Peyer's patch (tissue), 4 donors: ENCODE measurements at regions not wholly inside any gene's neighbourhood (a gene's known extent, or its start where the extent isn't known, plus 50 kb on each side); places are given as distances from the start of the nearest gene placed in this dataset.

Source experiments
- DNase-seq, 3 donors: peaks; one replicate each; pipeline ENCODE4 v3.0.0-alpha.2; 2017 to 2019
- H3K27ac ChIP-seq, 4 donors: fragments of 200-600 bp; sonication (generic); one replicate each; pipeline ENCODE4 v1.5.1; 2016 to 2019
- H3K27me3 ChIP-seq, 2 donors: fragments of 200-600 bp; sonication (generic); one replicate each; pipeline ENCODE4 v1.5.1; 2019
- H3K36me3 ChIP-seq, 3 donors: fragments of 200-600 bp; sonication (generic); one replicate each; pipeline ENCODE4 v1.5.1; 2016 to 2019
- H3K4me1 ChIP-seq, 4 donors: fragments of 200-600 bp; sonication (generic); one replicate each; pipeline ENCODE4 v1.5.1; 2016 to 2019
- H3K4me3 ChIP-seq, 4 donors: fragments of 200-600 bp; sonication (generic); 1 replicate in 3 of 4; 2 replicates in 1 of 4; pipeline ENCODE4 v1.5.1; 2016 to 2019; ENCODE audit warnings: mild to moderate bottlenecking in 1 of 4
- H3K9me3 ChIP-seq, 4 donors: fragments of 200-600 bp; sonication (generic); one replicate each; pipeline ENCODE4 v1.5.1; 2016 to 2019; ENCODE audit warnings: mild to moderate bottlenecking in 1 of 4
- CTCF ChIP-seq, 6 experiments: fragments of 450-650 bp in 4 of 6; fragments of 200-600 bp in 2 of 6; sonication (generic) in 1 of 6; IDR thresholded peaks; one replicate each; pipeline ENCODE4 v1.5.1; 2017 to 2019; ENCODE audit warnings: antibody characterized with exemption in 6 of 6, mild to moderate bottlenecking in 3 of 6, moderate library complexity in 1 of 6
- POLR2A ChIP-seq, 2 donors: fragments of 450-650 bp; IDR thresholded peaks; one replicate each; pipeline ENCODE4 v1.5.1; 2017; ENCODE audit warnings: antibody characterized with exemption in 2 of 2, mild to moderate bottlenecking in 2 of 2, moderate library complexity in 2 of 2
- small RNA-seq, 2 donors: library from RNA; depleted of rRNA; stranded (forward); fragments of <200 nt; gene quantifications; one replicate each; pipeline ENCODE3, GENCODE V24; 2016

- no peak overlapping the region for H3K4me3 ChIP-seq
- no peak overlapping the region for H3K27ac ChIP-seq
- no peaks in the 10 kb centered on the region for H3K36me3 ChIP-seq
- no peaks in the 10 kb centered on the region for H3K9me3 ChIP-seq
- TF ChIP-seq CTCF (IDR thresholded peaks at IDR 0.05) (no peak), POLR2A (IDR thresholded peaks at IDR 0.05) (no peak)
- no peaks in the 10 kb centered on the region for H3K4me1 ChIP-seq
- no peak for DNase-seq
- no peaks in the 10 kb centered on the region for H3K27me3 ChIP-seq
Measured at GRCh38 chr4:97504713-97505112, 638.6 kb downstream of the STPG2 start.

- H3K4me1 ChIP-seq = no peaks in the 10 kb centered on the region
- no peak overlapping the region for H3K27ac ChIP-seq
- no peak for DNase-seq
- H3K4me3 ChIP-seq = no peak overlapping the region
- no peaks in the 10 kb centered on the region for H3K9me3 ChIP-seq
- no peak for TF ChIP-seq POLR2A (IDR thresholded peaks at IDR 0.05)
- TF ChIP-seq CTCF (IDR thresholded peaks at IDR 0.05) = no peak
- H3K27me3 ChIP-seq = no peaks in the 10 kb centered on the region
- no peaks in the 10 kb centered on the region for H3K36me3 ChIP-seq
Measured at GRCh38 chr4:97507587-97508245, 635.6 kb downstream of the STPG2 start.

Small RNAs in the stretch of these regions (small RNA-seq; reads per million reads assigned to genes)
- gene COX7A2P2 (0 reads per million in 2 donors), gene RNU6-34P (0 reads per million in 2 donors)
